ENCODE measurements at regions not wholly inside any gene's neighbourhood (a gene's known extent, or its start where the extent isn't known, plus 50 kb on each side); places are given as distances from the start of the nearest gene placed in this dataset.

GRCh38 chr5:72647806-72648205 is 140.6 kb upstream of the ZNF366 start (continued):
- TF ChIP-seq AEBP2 (tag by site-specific recombination; IDR thresholded peaks at IDR 0.05; ENCODE audit: borderline replicate concordance) (no peak), ZNF138 (tag by site-specific recombination; IDR thresholded peaks at IDR 0.05; ENCODE audit: borderline replicate concordance) (no peak), ZNF146 (tag by site-specific recombination; IDR thresholded peaks at IDR 0.05) (no peak), PRDM10 (tag by site-specific recombination; IDR thresholded peaks at IDR 0.05) (no peak), ZNF223 (tag by site-specific recombination; IDR thresholded peaks at IDR 0.05) (no peak), GLI4 (tag by site-specific recombination; IDR thresholded peaks at IDR 0.05) (no peak), PBX3 (CRISPR knock-in tag; IDR thresholded peaks at IDR 0.05) (no peak), ZNF10 (tag by site-specific recombination; IDR thresholded peaks at IDR 0.05) (no peak), ZNF335 (tag by site-specific recombination; conservative IDR thresholded peaks at IDR 0.05) (0 out of 2 replicates have a peak, but pooled peaks have one; percentile 32), ZXDB (tag by site-specific recombination; IDR thresholded peaks at IDR 0.05) (peak; percentile 30; the same call in 1 of the 2 replicates), ZNF2 (tag by site-specific recombination; IDR thresholded peaks at IDR 0.05) (no peak), ZNF777 (tag by site-specific recombination; IDR thresholded peaks at IDR 0.05; ENCODE audit: borderline replicate concordance) (no peak), ZNF645 (tag by site-specific recombination; IDR thresholded peaks at IDR 0.05) (no peak), ZNF426 (tag by site-specific recombination; IDR thresholded peaks at IDR 0.05) (no peak), ZNF677 (tag by site-specific recombination; IDR thresholded peaks at IDR 0.05) (no peak), ZNF560 (tag by site-specific recombination; IDR thresholded peaks at IDR 0.05; ENCODE audit: borderline replicate concordance) (no peak), ZNF658 (tag by site-specific recombination; IDR thresholded peaks at IDR 0.05) (no peak), TRIM28 (IDR thresholded peaks at IDR 0.05; ENCODE audit: borderline replicate concordance, low read length) (no peak), ZNF488 (tag by site-specific recombination; IDR thresholded peaks at IDR 0.05) (no peak), ZNF248 (tag by site-specific recombination; IDR thresholded peaks at IDR 0.05) (no peak), ZNF837 (tag by site-specific recombination; IDR thresholded peaks at IDR 0.05) (no peak), FEZF1 (tag by site-specific recombination; IDR thresholded peaks at IDR 0.05) (peak; percentile 78), YY2 (tag by site-specific recombination; IDR thresholded peaks at IDR 0.05) (no peak), GLI2 (tag by site-specific recombination; IDR thresholded peaks at IDR 0.05; ENCODE audit: borderline replicate concordance, low read depth) (no peak; the same call in 1 of the 2 replicates), ZNF639 (tag by site-specific recombination; IDR thresholded peaks at IDR 0.05) (no peak), ZNF114 (tag by site-specific recombination; IDR thresholded peaks at IDR 0.05) (no peak), ZNF530 (tag by site-specific recombination; IDR thresholded peaks at IDR 0.05; ENCODE audit: low read depth) (no peak), OSR2 (tag by site-specific recombination; IDR thresholded peaks at IDR 0.05) (peak; percentile 62; the same call in 1 of the 2 replicates), ZNF548 (tag by site-specific recombination; IDR thresholded peaks at IDR 0.05) (no peak), ZNF184 (tag by site-specific recombination; IDR thresholded peaks at IDR 0.05) (no peak), WT1 (tag by site-specific recombination; IDR thresholded peaks at IDR 0.05) (no peak), ZNF792 (tag by site-specific recombination; IDR thresholded peaks at IDR 0.05) (no peak), SP2 (tag by site-specific recombination; IDR thresholded peaks at IDR 0.05) (no peak)

Data from HEK293 (cell line).